Esophagus muscularis mucosa (tissue), 4 donors: ENCODE measurements at regions not wholly inside any gene's neighbourhood (a gene's known extent, or its start where the extent isn't known, plus 50 kb on each side); places are given as distances from the start of the nearest gene placed in this dataset.

ENCODE experiments used
- DNase-seq: peaks from one replicate; pipeline ENCODE4 v3.0.0-alpha.2; 2017; ENCODE audit errors: extremely low spot score
- H3K27ac ChIP-seq, 4 donors: fragments of 200-600 bp; sonication (generic); replicated peaks in 1 of 4; 1 replicate in 3 of 4; 2 replicates in 1 of 4; pipeline ENCODE4 v1.5.1; 2016 to 2019; ENCODE audit warnings: mild to moderate bottlenecking in 1 of 4
- H3K27me3 ChIP-seq, 4 donors: fragments of 200-600 bp; sonication (generic); one replicate each; pipeline versions ENCODE4 v1.5.1 to v1.6.0; 2016 to 2019
- H3K36me3 ChIP-seq, 4 donors: fragments of 200-600 bp; sonication (generic); one replicate each; pipeline ENCODE4 v1.5.1; 2016 to 2019
- H3K4me1 ChIP-seq, 4 donors: fragments of 200-600 bp; sonication (generic); one replicate each; pipeline ENCODE4 v1.5.1; 2016 to 2019
- H3K4me3 ChIP-seq, 4 donors: fragments of 200-600 bp; sonication (generic); 1 replicate in 2 of 4; 2 replicates in 2 of 4; pipeline ENCODE4 v1.5.1; 2016 to 2019; ENCODE audit warnings: mild to moderate bottlenecking in 4 of 4, moderate library complexity in 1 of 4
- H3K9me3 ChIP-seq, 4 donors: fragments of 200-600 bp; sonication (generic); 1 replicate in 3 of 4; 2 replicates in 1 of 4; pipeline ENCODE4 v1.5.1; 2016 to 2019
- CTCF ChIP-seq, 3 experiments: fragments of 200-600 bp in 2 of 3; fragments of 450-650 bp in 1 of 3; sonication (generic) in 2 of 3; IDR thresholded peaks; one replicate each; pipeline ENCODE4 v1.5.1; 2017 to 2019; ENCODE audit warnings: antibody characterized with exemption in 3 of 3, mild to moderate bottlenecking in 2 of 3, moderate library complexity in 1 of 3
- EP300 ChIP-seq: sonication (generic); formaldehyde crosslinking; IDR thresholded peaks from one replicate; pipeline ENCODE4 v1.6.1; 2017; ENCODE audit warnings: antibody characterized with exemption
- POLR2A ChIP-seq: fragments of 450-650 bp; IDR thresholded peaks from one replicate; pipeline ENCODE4 v1.6.1; 2017; ENCODE audit warnings: antibody characterized with exemption, moderate library complexity, mild to moderate bottlenecking, low read depth
- POLR2AphosphoS5 ChIP-seq, 2 donors: sonication (generic); formaldehyde crosslinking; IDR thresholded peaks; one replicate each; pipeline ENCODE4 v1.6.1; 2017; ENCODE audit warnings: antibody characterized with exemption in 2 of 2
- WGBS: methylation state at CpG from one replicate; pipeline ENCODE4 v1.1.5; 2018; 5-methylcytosine and 5-hydroxymethylcytosine counted together
- intact Hi-C: fragments of 100-400 bp; cut with DNase I; formaldehyde crosslinking; loops from one replicate; pipeline ENCODE4 v1.15.1; 2023

- intact Hi-C loops, result no loop called here
- Histone ChIP-seq H3K27ac (no peak overlapping the region), H3K4me1 (no peaks in the 10 kb centered on the region), H3K4me3 (no peak overlapping the region), H3K27me3 (no peaks in the 10 kb centered on the region), H3K36me3 (no peaks in the 10 kb centered on the region), H3K9me3 (no peaks in the 10 kb centered on the region)
- 87% methylated on average over 10 of the region's 10 CpGs for whole genome bisulfite sequencing
- TF ChIP-seq CTCF (IDR thresholded peaks at IDR 0.05) (no peak), POLR2AphosphoS5 (IDR thresholded peaks at IDR 0.05) (no peak), POLR2A (no peak), EP300 (no peak)
- no peak for DNase-seq
These were observed 766.1 kb upstream of the CHD1 start for GRCh38 chr5:99694884-99695283.

GRCh38 chr5:99686538-99686937, 757.7 kb upstream of the CHD1 start:
- H3K27ac ChIP-seq, result no peak overlapping the region
- H3K9me3 ChIP-seq, result no peaks in the 10 kb centered on the region
- no peaks in the 10 kb centered on the region for H3K4me1 ChIP-seq
- 78% methylated on average over 7 of the region's 7 CpGs for WGBS
- DNase-seq, result no peak
- intact Hi-C loops, result no loop called here
- no peaks in the 10 kb centered on the region for H3K36me3 ChIP-seq
- H3K27me3 ChIP-seq, result no peaks in the 10 kb centered on the region
- TF ChIP-seq POLR2AphosphoS5 (IDR thresholded peaks at IDR 0.05), result no peak
- no peak for TF ChIP-seq EP300
- TF ChIP-seq CTCF (IDR thresholded peaks at IDR 0.05), result no peak
- no peak for TF ChIP-seq POLR2A
- no peak overlapping the region for H3K4me3 ChIP-seq

- H3K27me3 ChIP-seq, result no peaks in the 10 kb centered on the region
- WGBS, result 74% methylated on average over 6 of the region's 6 CpGs
- no peak overlapping the region for H3K4me3 ChIP-seq
- no peaks in the 10 kb centered on the region for H3K36me3 ChIP-seq
- no peaks in the 10 kb centered on the region for H3K4me1 ChIP-seq
- TF ChIP-seq POLR2AphosphoS5 (IDR thresholded peaks at IDR 0.05) (no peak), POLR2A (no peak), EP300 (no peak), CTCF (IDR thresholded peaks at IDR 0.05) (no peak)
- DNase-seq, result no peak
- no peaks in the 10 kb centered on the region for H3K9me3 ChIP-seq
- intact Hi-C loops, result no loop called here
- H3K27ac ChIP-seq, result no peak overlapping the region
These were observed 747.2 kb upstream of the CHD1 start for GRCh38 chr5:99675974-99676373.

DNA sequence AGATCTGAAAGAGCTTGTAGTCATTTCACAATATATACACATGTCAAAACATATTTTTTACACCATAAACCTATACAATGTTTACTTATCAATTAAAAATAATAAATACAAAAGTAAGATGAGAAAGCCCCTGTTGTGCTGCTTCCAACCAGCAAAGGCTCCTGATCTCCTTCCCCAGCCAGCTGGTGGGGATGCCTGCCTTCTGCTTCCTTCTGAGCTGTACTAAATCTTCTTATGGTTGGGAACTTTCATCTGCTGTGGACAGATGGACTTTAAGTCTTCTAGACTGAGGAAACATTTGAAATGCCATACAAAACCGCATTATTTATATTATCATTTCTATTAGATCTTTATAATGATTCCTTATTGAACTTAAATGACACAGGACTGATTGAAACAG, 745.3 kb upstream of the CHD1 start:
- TF ChIP-seq POLR2A (no peak), EP300 (no peak), CTCF (IDR thresholded peaks at IDR 0.05) (no peak), POLR2AphosphoS5 (IDR thresholded peaks at IDR 0.05) (no peak)
- H3K27me3 ChIP-seq, result no peaks in the 10 kb centered on the region
- H3K27ac ChIP-seq, result no peak overlapping the region
- intact Hi-C loops, result no loop called here
- no peak overlapping the region for H3K4me3 ChIP-seq
- DNase-seq, result no peak
- no peaks in the 10 kb centered on the region for H3K36me3 ChIP-seq
- no peaks in the 10 kb centered on the region for H3K9me3 ChIP-seq
- 71% methylated on average over 1 of the region's 1 CpG for WGBS
- H3K4me1 ChIP-seq, result no peaks in the 10 kb centered on the region

GRCh38 chr5:99664972-99665371, 736.2 kb upstream of the CHD1 start:
- DNase-seq, result no peak
- no peaks in the 10 kb centered on the region for H3K4me1 ChIP-seq
- H3K27me3 ChIP-seq, result no peaks in the 10 kb centered on the region
- TF ChIP-seq CTCF (IDR thresholded peaks at IDR 0.05) (no peak), EP300 (no peak), POLR2AphosphoS5 (IDR thresholded peaks at IDR 0.05) (no peak), POLR2A (no peak)
- intact Hi-C loops, result no loop called here
- H3K36me3 ChIP-seq, result no peaks in the 10 kb centered on the region
- H3K4me3 ChIP-seq, result no peak overlapping the region
- no peak overlapping the region for H3K27ac ChIP-seq
- no peaks in the 10 kb centered on the region for H3K9me3 ChIP-seq
